NOMO-1 (cell line): ENCODE measurements at regions not wholly inside any gene's neighbourhood (a gene's known extent, or its start where the extent isn't known, plus 50 kb on each side); places are given as distances from the start of the nearest gene placed in this dataset.
"Not testable (repeated sequence)": the region's sequence is repeated elsewhere in the genome, so short reads cannot be mapped to it uniquely, and the experiment has no call there.

Experiments used
- DNase-seq, 2 experiments: peaks; one replicate each; lab custom pipeline; 2025; ENCODE audit not compliant: unreplicated experiment in 2 of 2; lab: John Stamatoyannopoulos, UW

- DNase-seq, result no peak
These were observed 251.6 kb downstream of the RPLP1 start for GRCh38 chr15:69704229-69704628.

DNA sequence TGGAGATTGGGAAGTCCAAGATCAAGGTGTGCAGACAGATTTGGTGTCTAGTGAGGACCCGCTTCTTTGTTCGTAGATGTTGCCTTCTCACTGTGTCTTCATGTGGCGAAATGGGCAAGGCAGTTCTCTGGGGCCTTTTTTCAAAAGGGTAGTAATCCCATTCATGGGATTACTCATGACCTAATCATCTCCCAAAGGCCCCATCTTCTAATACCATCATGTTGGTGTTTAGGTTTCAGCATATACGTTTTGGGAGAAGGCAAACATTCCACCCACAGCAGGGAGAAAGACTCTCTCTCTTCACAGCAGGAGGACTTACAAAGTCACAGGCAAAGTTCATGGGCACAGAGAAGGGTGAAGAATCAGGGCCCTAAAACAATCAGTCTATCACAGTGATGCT is 252.1 kb downstream of the RPLP1 start:
- DNase-seq, result no peak

DNA sequence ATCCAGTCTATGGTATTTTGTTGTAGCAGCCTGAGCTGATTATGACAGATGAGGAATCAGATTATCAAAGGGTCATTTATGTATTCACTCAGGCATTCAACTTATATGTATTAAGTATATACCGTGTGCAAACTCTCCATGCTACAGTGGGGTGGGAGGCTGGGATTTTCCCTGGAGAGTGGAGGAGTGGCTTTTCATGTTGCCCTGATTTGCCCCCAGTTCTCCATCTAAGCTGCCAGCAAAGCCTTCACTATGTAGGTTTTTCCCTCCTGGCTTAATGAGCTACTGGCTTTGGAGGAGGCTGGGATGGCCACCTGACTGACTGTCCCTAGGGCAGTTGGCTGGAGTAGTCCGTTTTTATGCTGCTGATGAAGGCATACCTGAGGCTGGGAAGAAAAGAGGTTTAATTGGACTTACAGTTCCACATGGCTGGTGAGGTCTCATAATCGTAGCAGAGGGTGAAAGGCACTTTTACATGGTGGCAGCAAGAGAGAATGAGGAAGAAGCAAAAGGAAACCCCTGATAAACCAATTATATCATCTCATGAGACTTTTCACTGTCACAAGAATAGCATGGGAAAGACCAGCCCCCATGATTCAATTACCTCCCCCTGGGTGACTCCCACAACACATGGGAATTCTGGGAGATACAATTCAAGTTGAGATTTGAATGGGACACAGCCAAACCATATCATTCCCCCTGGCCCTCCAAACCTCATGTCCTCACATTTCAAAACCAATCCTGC is 253.9 kb downstream of the RPLP1 start:
- DNase-seq, result no peak

DNA sequence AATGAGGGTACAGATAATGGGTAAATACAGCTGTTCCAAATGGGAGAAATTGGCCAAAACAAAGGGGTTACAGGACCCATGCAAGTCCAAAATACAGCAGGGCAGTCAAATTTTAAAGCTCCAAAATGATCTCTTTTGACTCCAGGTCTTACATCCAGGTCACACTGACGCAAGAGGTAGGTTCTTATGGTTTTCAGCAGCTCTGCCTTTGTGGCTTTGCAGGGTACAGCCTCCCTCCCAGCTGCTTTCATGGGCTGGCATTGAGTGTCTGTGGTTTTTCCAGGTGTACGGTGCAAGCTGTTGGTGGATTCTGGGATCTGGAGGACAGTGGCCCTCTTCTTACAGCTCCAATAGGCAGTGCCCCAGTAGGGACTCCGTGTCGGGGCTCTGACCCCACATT is 254.6 kb downstream of the RPLP1 start:
- not testable (repeated sequence) for DNase-seq

DNA sequence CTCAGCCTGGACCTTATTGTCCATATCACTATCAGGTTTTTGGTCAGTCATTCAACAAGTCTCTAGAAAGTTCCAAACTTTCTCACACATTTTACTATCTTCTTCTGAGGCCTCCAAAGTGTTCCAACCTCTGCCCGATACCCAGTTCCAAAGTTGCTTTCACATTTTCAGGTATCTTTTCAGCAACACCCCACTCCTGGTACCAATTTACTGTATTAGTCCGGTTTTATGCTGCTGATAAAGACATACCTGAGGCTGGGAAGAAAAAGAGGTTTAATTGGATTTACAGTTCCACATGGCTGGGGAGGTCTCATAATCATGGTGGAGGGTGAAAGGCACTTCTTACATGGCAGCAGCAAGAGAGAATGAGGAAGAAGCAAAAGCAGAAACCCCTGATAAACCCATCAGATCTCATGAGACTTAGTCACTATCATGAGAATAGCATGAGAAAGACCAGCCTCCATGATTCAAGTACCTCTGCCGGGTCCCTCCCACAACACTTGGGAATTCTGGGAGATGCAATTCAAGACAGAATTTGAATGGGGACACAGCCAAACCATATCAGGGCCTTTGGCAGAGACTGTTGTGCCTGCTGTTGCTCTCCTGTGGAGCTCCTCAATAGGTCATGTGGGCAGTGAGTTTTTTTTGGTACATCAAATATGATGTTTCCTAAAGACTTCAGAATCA is 256.0 kb downstream of the RPLP1 start:
- DNase-seq, result not testable (repeated sequence)

- no peak for DNase-seq
These were observed 260.4 kb downstream of the RPLP1 start for GRCh38 chr15:69712991-69713390.

DNA sequence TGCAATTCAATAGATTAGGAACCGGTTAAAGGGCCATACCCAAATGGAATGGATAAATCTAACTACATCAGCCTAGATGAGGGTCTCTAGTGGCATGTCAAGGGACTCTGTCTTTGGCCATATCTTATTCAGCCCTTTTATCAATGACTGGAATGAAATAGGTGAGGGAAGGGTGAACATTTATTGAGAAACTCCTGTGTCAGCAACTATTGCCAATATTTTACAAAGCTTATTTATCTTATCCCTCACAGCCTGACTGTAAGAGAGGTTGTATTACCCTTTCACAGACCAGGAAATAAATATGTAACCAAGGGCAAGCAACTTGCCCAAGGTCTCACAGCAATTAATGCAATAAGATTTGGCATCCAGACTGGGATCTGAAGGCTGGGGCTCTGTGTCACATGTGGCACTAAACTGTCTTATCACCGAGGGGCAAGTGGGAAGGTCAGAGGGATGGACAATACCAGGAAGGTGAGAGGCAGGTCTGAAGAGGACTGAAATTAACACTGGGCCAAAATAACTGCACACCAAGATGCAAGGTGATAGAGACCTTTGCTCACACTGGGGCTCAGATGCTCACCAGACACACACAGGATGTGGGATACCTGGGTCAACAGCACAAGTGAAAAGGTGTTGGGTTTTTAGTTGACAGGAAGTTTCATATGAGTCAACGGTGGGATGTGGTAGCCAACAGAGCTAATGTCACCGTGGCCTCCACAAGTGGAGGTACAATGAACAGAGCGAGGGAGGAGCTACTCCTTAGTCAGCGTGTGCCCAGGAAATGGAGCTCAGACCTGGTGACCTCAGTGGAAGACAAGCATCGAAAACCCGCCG is 261.3 kb downstream of the RPLP1 start:
- DNase-seq, result no peak

- no peak for DNase-seq
These were observed 262.6 kb downstream of the RPLP1 start for GRCh38 chr15:69715210-69715609.

DNA sequence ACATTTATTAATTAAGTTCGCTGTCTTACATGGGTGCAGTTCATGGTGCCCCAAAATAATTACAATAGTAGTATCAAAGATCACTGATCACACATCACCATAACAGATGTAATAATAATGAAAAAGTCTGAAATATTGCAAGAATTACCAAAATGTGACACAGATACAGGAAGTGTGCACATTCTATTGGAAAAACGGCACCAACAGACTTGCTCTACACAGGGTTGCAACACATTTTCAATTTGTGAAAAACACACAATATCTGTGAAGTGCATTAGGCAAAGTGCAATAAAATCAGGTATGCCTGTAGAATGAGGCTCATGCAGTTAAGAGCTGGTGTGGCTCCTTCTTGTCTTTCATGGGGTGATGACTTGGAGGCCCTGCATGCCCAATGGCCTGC is 265.8 kb downstream of the RPLP1 start:
- peak in 1 of 2 experiments; percentile 44 for DNase-seq

- peak; percentile 74 to 75 for DNase-seq
These were observed 266.3 kb downstream of the RPLP1 start for GRCh38 chr15:69718916-69719315.

DNA sequence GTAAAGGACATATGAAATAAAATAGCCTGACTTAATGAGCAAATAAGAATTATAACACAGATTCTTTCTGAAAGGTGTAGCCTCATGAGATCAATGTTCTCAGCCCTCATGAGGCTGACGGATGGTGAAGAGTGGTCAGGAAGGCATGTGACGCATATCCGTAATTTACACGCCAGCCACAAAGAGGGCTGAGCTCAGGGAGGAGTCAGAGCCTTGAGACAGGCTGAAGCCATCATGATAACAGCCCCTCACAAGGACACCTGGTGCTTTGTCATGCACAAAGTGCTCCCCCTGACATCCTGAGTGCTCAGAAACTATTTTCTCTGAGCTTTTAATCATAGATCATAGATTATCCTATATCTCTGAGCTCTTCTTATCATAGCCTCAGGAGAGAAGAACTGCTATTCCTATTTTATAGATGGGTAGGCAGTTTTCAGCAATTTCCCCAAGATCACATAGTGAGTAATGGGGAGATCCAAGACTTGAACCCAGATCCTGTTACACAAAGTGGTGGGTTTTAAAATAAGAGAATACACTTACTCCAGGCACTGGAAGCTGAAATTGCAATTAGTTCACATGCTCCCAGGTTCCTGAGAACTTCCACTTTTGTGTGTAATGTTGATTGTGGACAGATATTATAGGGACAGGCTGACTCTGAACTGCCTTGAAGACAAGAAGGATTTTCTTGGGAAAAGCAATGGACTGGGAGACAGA is 267.1 kb downstream of the RPLP1 start:
- peak; percentile 57 to 68 for DNase-seq

DNA sequence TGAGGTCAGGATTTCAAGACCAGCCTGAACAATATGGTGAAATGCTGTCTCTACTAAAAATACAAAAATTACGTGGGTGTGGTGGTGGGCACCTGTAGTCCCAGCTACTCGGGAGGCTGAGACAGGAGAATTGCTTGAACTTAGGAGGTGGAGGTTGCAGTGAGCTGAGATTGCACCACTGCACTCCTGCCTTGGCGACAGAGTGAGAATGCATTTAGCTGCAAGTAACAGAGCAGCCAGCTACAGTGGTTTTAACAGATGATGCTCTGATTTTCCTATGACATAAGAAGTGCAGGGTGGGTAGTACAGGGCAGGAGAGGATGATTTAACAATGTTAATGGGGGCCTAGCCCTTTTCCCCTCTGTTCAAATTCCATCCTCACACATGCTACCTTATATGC is 267.9 kb downstream of the RPLP1 start:
- no peak for DNase-seq

- peak in 1 of 2 experiments; percentile 21 for DNase-seq
These were observed 270.3 kb downstream of the RPLP1 start for GRCh38 chr15:69722924-69723323.

GRCh38 chr15:69723404-69724096 is 270.9 kb downstream of the RPLP1 start:
- no peak for DNase-seq

- DNase-seq, result no peak
These were observed 271.7 kb downstream of the RPLP1 start for GRCh38 chr15:69724333-69724732.

DNA sequence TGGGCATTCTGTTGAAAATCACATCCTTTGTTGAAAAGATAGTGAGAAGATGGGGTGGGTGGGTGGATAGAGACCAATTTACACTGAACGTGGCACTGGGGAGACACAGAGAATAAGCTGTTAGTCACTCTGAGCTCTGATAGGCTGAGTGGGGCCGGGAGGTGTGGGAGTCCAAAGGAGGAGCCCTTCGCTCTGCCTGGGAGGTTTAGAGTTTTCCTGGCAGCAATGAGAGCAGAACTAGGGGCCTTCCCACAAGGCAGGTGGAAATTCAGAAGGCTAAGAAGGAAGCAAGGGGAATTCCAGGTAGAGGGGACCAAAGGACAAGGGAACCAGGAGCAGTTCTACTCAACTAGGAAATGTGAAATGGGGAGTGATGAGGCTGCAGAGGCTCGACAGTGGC is 272.7 kb downstream of the RPLP1 start:
- DNase-seq, result no peak

DNA sequence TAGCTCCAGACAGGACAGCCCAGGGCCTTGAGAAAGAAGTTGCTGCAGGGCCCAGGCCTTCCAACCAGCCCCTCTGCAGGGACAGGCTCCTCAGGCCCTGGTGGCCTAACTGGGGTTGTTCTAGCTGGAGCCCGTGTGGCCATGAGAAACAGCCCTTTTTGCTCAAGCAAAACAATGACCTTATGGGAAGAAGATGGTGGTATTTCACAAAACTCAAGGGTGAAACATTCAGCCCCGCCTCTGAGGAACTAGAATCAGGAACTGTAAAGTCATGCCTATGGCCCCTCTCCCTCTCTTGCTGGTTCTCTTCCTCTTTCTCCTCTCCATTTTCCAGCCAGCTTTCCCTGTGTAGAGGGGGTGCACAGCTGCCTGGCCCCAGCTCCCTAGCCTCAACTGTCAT is 273.3 kb downstream of the RPLP1 start:
- DNase-seq, result peak; percentile 87 to 88

DNA sequence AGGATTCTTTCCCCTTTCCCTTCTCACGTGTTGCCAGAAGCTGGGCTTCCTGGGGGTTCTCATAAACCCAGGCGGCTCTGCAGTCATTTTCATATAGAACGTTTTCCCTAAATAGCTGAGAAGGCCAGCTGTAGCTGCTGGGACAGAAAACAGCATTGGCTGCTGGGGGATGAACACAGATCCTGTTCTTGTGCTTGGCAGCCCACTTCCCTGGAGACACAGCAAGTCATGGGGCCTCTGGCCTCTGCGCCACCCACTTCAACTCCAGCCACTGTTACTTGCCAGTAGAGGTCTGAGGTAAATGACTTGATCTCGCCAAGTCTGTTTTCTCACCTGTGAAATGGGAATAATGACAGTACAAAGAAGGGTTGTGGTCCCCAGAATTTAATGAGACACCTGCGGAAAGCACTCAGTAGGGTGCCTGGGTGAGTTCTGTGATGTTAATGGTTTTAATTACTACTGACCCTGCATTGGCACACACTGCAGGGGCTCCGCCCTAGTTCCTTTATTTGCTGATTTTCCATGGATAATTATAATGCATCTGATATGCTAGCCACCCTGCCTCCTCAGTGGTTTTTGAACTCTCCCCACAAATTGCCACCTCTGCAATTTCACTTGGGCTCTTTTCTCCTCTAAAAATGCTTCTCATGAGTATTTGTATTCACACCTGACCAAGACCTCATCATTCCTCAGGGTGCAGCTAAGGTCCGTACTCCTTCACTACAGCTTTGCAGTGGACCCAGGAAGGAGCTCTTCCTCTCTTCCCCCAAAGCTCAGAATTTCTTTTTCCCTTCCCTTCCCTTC is 274.7 kb downstream of the RPLP1 start:
- DNase-seq, result no peak

DNA sequence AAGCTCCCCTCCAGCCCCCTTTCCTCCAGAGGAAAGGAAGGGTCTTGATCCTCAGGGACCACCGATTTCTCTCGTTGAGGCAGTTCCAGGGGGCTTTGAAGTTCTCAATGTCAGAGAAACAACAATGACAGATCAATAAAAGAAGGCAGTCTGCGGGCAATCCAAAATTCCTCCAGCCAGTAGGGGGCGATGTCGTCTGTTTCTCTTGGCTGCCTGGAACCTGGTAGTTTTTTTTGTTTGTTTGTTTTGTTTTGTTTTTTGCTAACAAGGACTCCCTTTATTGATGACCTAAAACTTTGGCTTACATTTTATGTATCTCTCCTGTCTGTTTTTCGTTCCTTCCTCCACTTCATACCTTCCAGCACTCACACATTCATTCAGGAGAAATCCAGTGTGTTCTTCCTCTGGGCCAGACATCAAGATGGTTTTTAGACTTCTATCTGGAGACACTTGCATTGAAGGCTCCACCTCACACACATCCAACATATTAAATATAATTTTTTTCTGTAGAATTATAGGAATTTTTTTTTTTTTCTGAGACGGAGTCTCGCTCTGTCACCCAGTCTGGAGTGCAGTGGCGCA is 276.6 kb downstream of the RPLP1 start:
- DNase-seq, result peak in 1 of 2 experiments; percentile 27
